ENCODE measurements at regions not wholly inside any gene's neighbourhood (a gene's known extent, or its start where the extent isn't known, plus 50 kb on each side); places are given as distances from the start of the nearest gene placed in this dataset.

- H4K20me1 ChIP-seq (ENCODE audit: control insufficient read depth, insufficient read depth, insufficient read length): no peaks in the 10 kb centered on the region
- no peaks in the 10 kb centered on the region; a peak in 1 of 7 replicates for H3K36me3 Mint-ChIP-seq (ENCODE audit: insufficient read depth in 1 of 3, low read depth in 3 of 3)
- H3K27me3 Mint-ChIP-seq (ENCODE audit: low read depth): no peaks in the 10 kb centered on the region
- H3K4me1 ChIP-seq (ENCODE audit: insufficient read depth, low read length): no peaks in the 10 kb centered on the region; the same call in 1 of the 2 replicates
- H3K4ac ChIP-seq (ENCODE audit: low read depth, low read length): no peak overlapping the region
- H3K23ac ChIP-seq (ENCODE audit: insufficient read length, low read depth, low read length): no peak overlapping the region
- no peak overlapping the region for H4K8ac ChIP-seq (replicated peaks; ENCODE audit: insufficient read length, low read depth, low read length)
- H2AFZ ChIP-seq (ENCODE audit: low read length): no peak overlapping the region
- no peak overlapping the region for H3K9ac ChIP-seq (ENCODE audit: extremely low read depth, insufficient read length, low read length)
- no peak overlapping the region for H3K56ac ChIP-seq (ENCODE audit: insufficient read length, low read depth, low read length)
- no peak overlapping the region; a peak in 1 of 7 replicates for H3K27ac Mint-ChIP-seq
- no peaks in the 10 kb centered on the region for H3K27me3 ChIP-seq (ENCODE audit: insufficient read depth, low read length)
- no peak overlapping the region for H3K4me2 ChIP-seq (ENCODE audit: insufficient read depth, insufficient read length, low read length)
- H4K91ac ChIP-seq (ENCODE audit: insufficient read length, low read depth, low read length): no peak overlapping the region
- no peak overlapping the region for H3K4me3 Mint-ChIP-seq
- no peak overlapping the region for H3T11ph ChIP-seq (ENCODE audit: low read length)
- H2BK5ac ChIP-seq (ENCODE audit: insufficient read length, low read length): no peak overlapping the region
- no peaks in the 10 kb centered on the region for H3K79me2 ChIP-seq (ENCODE audit: insufficient read depth, low read length)
- peaks cover 3 to 8% of the 10 kb centered on the region in 2 experiments; a peak in 2 of 4 replicates for H3K4me1 Mint-ChIP-seq
- H3K9me3 ChIP-seq (ENCODE audit: control insufficient read depth, low read depth, low read length): no peaks in the 10 kb centered on the region
- no peak overlapping the region for H3K27ac ChIP-seq (ENCODE audit: insufficient read length, low read depth, low read length)
- H4K5ac ChIP-seq (ENCODE audit: insufficient read length, low read depth, low read length): no peak overlapping the region
- TF ChIP-seq CTCF (conservative IDR thresholded peaks at IDR 0.05): no peak
- H3K18ac ChIP-seq (ENCODE audit: insufficient read length, low read depth, low read length): no peak overlapping the region
- H3K23me2 ChIP-seq (ENCODE audit: insufficient read length, low read depth, low read length, poor library complexity, severe bottlenecking): no peaks in the 10 kb centered on the region
- DNase-seq: no peak
- no CpG with 5 or more reads among the region's 3 CpGs for WGBS (ENCODE audit: extremely low coverage, insufficient read length, low lambda C conversion rate)
- H2BK15ac ChIP-seq (ENCODE audit: low read depth, low read length): no peak overlapping the region
- no peak overlapping the region for H2BK20ac ChIP-seq (ENCODE audit: low read depth, low read length, poor library complexity, severe bottlenecking)
- H2AK5ac ChIP-seq (ENCODE audit: insufficient read length, low read length): no peak overlapping the region
- no peak overlapping the region for H2BK120ac ChIP-seq (ENCODE audit: low read depth, low read length, poor library complexity, severe bottlenecking)
- H3K9me3 Mint-ChIP-seq: peaks cover 0 to 2% of the 10 kb centered on the region in 2 experiments; a peak in 4 of 5 replicates
- H2BK12ac ChIP-seq (ENCODE audit: insufficient read length, low read depth, low read length): no peak overlapping the region
- no peaks in the 10 kb centered on the region for H3K79me1 ChIP-seq (ENCODE audit: insufficient read depth, low read depth, low read length, poor library complexity, severe bottlenecking)
- H3K14ac ChIP-seq (ENCODE audit: insufficient read depth, low read length): no peak overlapping the region
These were observed 1205.9 kb downstream of the AACS start for GRCh38 chr12:126271159-126271558.

All from H9 (cell line).